ENCODE measurements at regions not wholly inside any gene's neighbourhood (a gene's known extent, or its start where the extent isn't known, plus 50 kb on each side); places are given as distances from the start of the nearest gene placed in this dataset.

DNA sequence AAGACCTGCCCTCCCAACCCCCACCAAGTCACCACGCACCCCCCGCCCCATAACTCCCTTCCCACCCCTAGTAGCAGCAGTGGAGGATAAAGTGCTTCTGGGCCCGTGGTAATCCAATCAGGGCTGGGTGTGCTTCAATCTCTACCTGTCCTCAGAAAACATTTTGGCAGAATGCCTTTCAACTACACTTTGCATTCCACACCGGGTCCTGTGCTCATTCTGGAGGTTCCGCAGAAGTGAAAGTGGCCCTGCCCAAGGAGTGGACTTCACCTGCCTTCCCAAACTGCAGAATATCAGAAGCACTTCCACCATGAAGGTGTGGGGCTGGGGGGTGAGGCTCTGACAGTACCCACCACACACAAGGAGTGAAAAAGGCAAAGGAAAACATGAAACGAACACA lies 322.3 kb downstream of the DHX15 start:
- DNase-seq (ENCODE audit: low spot score), result no peak
- TF ChIP-seq, protein P1, sequence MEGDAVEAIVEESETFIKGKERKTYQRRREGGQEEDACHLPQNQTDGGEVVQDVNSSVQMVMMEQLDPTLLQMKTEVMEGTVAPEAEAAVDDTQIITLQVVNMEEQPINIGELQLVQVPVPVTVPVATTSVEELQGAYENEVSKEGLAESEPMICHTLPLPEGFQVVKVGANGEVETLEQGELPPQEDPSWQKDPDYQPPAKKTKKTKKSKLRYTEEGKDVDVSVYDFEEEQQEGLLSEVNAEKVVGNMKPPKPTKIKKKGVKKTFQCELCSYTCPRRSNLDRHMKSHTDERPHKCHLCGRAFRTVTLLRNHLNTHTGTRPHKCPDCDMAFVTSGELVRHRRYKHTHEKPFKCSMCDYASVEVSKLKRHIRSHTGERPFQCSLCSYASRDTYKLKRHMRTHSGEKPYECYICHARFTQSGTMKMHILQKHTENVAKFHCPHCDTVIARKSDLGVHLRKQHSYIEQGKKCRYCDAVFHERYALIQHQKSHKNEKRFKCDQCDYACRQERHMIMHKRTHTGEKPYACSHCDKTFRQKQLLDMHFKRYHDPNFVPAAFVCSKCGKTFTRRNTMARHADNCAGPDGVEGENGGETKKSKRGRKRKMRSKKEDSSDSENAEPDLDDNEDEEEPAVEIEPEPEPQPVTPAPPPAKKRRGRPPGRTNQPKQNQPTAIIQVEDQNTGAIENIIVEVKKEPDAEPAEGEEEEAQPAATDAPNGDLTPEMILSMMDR (IDR thresholded peaks at IDR 0.05; ENCODE audit: low read depth, low read length, missing input control), result no peak
- no peak for TF ChIP-seq SP1 (IDR thresholded peaks at IDR 0.05)
- TF ChIP-seq, protein P2, sequence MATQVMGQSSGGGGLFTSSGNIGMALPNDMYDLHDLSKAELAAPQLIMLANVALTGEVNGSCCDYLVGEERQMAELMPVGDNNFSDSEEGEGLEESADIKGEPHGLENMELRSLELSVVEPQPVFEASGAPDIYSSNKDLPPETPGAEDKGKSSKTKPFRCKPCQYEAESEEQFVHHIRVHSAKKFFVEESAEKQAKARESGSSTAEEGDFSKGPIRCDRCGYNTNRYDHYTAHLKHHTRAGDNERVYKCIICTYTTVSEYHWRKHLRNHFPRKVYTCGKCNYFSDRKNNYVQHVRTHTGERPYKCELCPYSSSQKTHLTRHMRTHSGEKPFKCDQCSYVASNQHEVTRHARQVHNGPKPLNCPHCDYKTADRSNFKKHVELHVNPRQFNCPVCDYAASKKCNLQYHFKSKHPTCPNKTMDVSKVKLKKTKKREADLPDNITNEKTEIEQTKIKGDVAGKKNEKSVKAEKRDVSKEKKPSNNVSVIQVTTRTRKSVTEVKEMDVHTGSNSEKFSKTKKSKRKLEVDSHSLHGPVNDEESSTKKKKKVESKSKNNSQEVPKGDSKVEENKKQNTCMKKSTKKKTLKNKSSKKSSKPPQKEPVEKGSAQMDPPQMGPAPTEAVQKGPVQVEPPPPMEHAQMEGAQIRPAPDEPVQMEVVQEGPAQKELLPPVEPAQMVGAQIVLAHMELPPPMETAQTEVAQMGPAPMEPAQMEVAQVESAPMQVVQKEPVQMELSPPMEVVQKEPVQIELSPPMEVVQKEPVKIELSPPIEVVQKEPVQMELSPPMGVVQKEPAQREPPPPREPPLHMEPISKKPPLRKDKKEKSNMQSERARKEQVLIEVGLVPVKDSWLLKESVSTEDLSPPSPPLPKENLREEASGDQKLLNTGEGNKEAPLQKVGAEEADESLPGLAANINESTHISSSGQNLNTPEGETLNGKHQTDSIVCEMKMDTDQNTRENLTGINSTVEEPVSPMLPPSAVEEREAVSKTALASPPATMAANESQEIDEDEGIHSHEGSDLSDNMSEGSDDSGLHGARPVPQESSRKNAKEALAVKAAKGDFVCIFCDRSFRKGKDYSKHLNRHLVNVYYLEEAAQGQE (IDR thresholded peaks at IDR 0.05), result no peak
- no peak for TF ChIP-seq NR2F2 (IDR thresholded peaks at IDR 0.05)
- no peak for TF ChIP-seq JUND (IDR thresholded peaks at IDR 0.05)
- no peak for TF ChIP-seq RAD21 (IDR thresholded peaks at IDR 0.05)
- no peak for TF ChIP-seq EGR1 (IDR thresholded peaks at IDR 0.05; ENCODE audit: low read depth in 2 of 2)
- no peak for TF ChIP-seq GABPA (IDR thresholded peaks at IDR 0.05 in 1 of 2, conservative IDR thresholded peaks at IDR 0.05 in 1 of 2)
- TF ChIP-seq, protein P3, sequence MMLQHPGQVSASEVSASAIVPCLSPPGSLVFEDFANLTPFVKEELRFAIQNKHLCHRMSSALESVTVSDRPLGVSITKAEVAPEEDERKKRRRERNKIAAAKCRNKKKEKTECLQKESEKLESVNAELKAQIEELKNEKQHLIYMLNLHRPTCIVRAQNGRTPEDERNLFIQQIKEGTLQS (IDR thresholded peaks at IDR 0.05), result no peak
- TF ChIP-seq, protein P4, sequence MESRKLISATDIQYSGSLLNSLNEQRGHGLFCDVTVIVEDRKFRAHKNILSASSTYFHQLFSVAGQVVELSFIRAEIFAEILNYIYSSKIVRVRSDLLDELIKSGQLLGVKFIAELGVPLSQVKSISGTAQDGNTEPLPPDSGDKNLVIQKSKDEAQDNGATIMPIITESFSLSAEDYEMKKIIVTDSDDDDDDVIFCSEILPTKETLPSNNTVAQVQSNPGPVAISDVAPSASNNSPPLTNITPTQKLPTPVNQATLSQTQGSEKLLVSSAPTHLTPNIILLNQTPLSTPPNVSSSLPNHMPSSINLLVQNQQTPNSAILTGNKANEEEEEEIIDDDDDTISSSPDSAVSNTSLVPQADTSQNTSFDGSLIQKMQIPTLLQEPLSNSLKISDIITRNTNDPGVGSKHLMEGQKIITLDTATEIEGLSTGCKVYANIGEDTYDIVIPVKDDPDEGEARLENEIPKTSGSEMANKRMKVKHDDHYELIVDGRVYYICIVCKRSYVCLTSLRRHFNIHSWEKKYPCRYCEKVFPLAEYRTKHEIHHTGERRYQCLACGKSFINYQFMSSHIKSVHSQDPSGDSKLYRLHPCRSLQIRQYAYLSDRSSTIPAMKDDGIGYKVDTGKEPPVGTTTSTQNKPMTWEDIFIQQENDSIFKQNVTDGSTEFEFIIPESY (IDR thresholded peaks at IDR 0.05), result no peak
- no peak for TF ChIP-seq FOXA2 (IDR thresholded peaks at IDR 0.05)
- no peak for TF ChIP-seq YY1 (IDR thresholded peaks at IDR 0.05)
- TF ChIP-seq HNF4G (IDR thresholded peaks at IDR 0.05), result no peak
- TF ChIP-seq HNF4A (conservative IDR thresholded peaks at IDR 0.05), result no peak
- TF ChIP-seq, protein P5, sequence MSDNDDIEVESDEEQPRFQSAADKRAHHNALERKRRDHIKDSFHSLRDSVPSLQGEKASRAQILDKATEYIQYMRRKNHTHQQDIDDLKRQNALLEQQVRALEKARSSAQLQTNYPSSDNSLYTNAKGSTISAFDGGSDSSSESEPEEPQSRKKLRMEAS (IDR thresholded peaks at IDR 0.05), result no peak
- no peak for TF ChIP-seq TAF1 (conservative IDR thresholded peaks at IDR 0.05)
- no peak for TF ChIP-seq RXRA (IDR thresholded peaks at IDR 0.05)
- no peak for TF ChIP-seq FOXA1 (IDR thresholded peaks at IDR 0.05)

More for the DNA sequence above, 322.3 kb downstream of the DHX15 start:
- Histone ChIP-seq H3K9me3 (ENCODE audit: control insufficient read depth in 4 of 4, low read length in 3 of 4) (no peaks in the 10 kb centered on the region), H3K36me3 (ENCODE audit: control insufficient read depth in 4 of 4, insufficient read depth in 3 of 4, low read depth in 1 of 4, low read length in 3 of 4) (no peaks in the 10 kb centered on the region), H3K9ac (ENCODE audit: low read depth in 1 of 2, low read length in 2 of 2) (no peak overlapping the region), H3K4me1 (ENCODE audit: control insufficient read depth in 4 of 4, insufficient read depth in 4 of 4, low read length in 3 of 4) (no peaks in the 10 kb centered on the region), H3K27ac (ENCODE audit: low read depth in 1 of 2, low read length in 2 of 2) (no peak overlapping the region), H3K4me3 (ENCODE audit: low read depth in 1 of 3, low read length in 3 of 3) (no peak overlapping the region), H3K27me3 (ENCODE audit: control insufficient read depth in 4 of 4, insufficient read depth in 4 of 4, low read length in 3 of 4) (no peaks in the 10 kb centered on the region)
- 67% methylated on average over 6 of the region's 6 CpGs for WGBS
